Coronary artery (tissue), 2 donors: ENCODE measurements at regions not wholly inside any gene's neighbourhood (a gene's known extent, or its start where the extent isn't known, plus 50 kb on each side); places are given as distances from the start of the nearest gene placed in this dataset.

ENCODE experiments used
- DNase-seq: peaks from one replicate; pipeline ENCODE4 v3.0.0-alpha.2; 2017; ENCODE audit warnings: low spot score
- H3K27ac ChIP-seq, 2 donors: fragments of 200-600 bp; sonication (generic); one replicate each; pipeline ENCODE4 v1.5.1; 2016 to 2019
- H3K4me3 ChIP-seq: fragments of 200-600 bp; sonication (generic); 2 replicates; pipeline ENCODE4 v1.5.1; 2016; ENCODE audit warnings: mild to moderate bottlenecking, moderate library complexity
- TF ChIP-seq, protein P1 (sequence below): fragments of 200-600 bp; sonication (generic); IDR thresholded peaks from one replicate; pipeline ENCODE4 v1.5.1; 2019; ENCODE audit warnings: antibody characterized with exemption

- no peak for DNase-seq
- TF ChIP-seq, protein P1, sequence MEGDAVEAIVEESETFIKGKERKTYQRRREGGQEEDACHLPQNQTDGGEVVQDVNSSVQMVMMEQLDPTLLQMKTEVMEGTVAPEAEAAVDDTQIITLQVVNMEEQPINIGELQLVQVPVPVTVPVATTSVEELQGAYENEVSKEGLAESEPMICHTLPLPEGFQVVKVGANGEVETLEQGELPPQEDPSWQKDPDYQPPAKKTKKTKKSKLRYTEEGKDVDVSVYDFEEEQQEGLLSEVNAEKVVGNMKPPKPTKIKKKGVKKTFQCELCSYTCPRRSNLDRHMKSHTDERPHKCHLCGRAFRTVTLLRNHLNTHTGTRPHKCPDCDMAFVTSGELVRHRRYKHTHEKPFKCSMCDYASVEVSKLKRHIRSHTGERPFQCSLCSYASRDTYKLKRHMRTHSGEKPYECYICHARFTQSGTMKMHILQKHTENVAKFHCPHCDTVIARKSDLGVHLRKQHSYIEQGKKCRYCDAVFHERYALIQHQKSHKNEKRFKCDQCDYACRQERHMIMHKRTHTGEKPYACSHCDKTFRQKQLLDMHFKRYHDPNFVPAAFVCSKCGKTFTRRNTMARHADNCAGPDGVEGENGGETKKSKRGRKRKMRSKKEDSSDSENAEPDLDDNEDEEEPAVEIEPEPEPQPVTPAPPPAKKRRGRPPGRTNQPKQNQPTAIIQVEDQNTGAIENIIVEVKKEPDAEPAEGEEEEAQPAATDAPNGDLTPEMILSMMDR = no peak
- Histone ChIP-seq H3K4me3 (no peak overlapping the region), H3K27ac (no peak overlapping the region)
Observed at GRCh38 chrX:40314070-40314469, 216.3 kb upstream of the BCOR start.

GRCh38 chrX:40313269-40313668 lies 215.5 kb upstream of the BCOR start:
- H3K27ac ChIP-seq = no peak overlapping the region
- no peak for DNase-seq
- TF ChIP-seq, protein P1 = no peak
- H3K4me3 ChIP-seq = no peak overlapping the region

GRCh38 chrX:40310447-40310846 lies 212.7 kb upstream of the BCOR start:
- Histone ChIP-seq H3K4me3 (no peak overlapping the region), H3K27ac (no peak overlapping the region)
- TF ChIP-seq, protein P1 = no peak
- DNase-seq = no peak

- DNase-seq = no peak
- TF ChIP-seq, protein P1 = no peak
- no peak overlapping the region for H3K4me3 ChIP-seq
- no peak overlapping the region for H3K27ac ChIP-seq
Observed at GRCh38 chrX:40310016-40310415, 212.3 kb upstream of the BCOR start.

DNA sequence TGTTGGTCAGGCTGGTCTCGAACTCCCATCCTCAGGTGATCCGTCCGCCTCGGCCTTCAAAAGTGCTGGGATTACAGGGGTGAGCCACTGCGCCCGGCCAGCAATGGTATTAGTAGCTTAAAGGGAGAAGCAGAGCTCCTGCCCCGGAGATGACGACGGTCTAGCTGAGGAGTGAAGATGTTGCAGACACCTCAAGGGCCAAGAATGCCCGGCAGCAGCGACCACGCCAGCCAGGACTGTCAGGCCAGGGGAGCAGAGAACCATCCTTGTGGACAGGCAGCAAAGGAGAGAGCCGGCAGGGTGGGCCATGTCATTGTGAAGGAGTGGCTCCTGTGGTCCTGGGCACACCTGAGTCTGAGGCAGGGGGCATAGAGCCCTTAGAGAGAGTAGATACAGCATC lies 210.1 kb upstream of the BCOR start:
- TF ChIP-seq, protein P1 = no peak
- H3K27ac ChIP-seq = no peak overlapping the region
- no peak for DNase-seq
- H3K4me3 ChIP-seq = no peak overlapping the region

DNA sequence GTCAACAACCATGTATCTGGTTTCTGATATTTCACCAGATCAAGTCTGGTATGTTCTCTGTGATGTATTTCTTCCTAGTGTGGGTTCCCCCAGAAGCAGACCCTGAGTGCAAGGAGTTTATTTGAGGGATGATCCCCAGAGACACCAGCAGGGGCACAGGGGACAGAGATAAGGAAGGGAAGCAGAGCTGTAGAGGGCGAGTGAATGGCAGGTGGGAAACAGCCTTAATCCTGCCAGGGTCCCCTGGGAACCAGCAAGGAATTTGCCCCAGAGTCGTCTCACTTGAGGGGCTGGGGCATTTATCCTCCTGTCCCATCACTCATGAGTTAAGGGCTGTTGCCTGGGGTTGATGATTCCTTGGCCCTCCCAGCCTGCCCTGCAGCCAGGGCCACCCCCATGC lies 206.4 kb upstream of the BCOR start:
- no peak for DNase-seq
- Histone ChIP-seq H3K4me3 (no peak overlapping the region), H3K27ac (no peak overlapping the region)
- TF ChIP-seq, protein P1 = no peak

DNA sequence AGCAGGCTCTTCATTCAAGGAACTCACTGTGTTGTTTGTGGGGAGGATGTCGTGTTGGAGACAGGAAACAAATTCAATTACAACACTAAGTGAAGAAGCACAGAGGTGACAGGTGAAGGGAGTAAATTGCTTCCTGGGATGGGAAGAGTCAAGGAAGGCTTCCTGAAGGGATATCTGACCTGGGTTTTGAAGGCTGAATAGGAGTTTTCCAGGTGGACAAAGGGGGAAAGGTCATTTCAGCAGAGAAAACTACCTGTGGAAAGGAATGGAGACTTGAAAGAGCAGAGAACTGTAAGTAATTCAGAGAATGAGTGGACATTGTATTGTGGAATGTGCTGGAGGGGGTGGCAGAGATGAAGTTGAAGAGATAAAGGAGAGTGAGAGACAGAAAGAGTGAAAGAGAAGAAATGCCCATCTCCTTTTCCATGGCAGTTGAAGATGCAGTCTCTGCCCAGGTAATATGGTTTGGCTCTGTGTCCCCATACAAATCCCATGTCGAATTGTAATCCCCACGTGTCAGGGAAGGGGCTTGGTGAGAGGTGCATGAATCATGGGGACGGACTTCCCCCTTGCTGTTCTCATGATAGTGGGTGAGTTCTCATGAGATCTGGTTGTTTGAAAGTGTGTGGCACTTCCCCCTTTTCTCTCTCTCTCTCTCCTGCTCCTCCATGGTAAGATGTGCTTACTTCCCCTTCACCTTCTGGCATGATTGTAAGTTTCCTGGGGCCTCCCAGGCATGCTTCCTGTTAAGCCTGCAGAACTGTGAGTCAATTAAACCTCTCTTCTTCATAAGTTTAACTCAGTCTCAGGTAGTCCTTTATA lies 205.7 kb upstream of the BCOR start:
- TF ChIP-seq, protein P1 = no peak

More for the DNA sequence above, 205.7 kb upstream of the BCOR start:
- H3K4me3 ChIP-seq = no peak overlapping the region
- no peak for DNase-seq
- no peak overlapping the region for H3K27ac ChIP-seq
